SKM-1 treated with dmso at 0.1 percent for 144 hours (cell line): ENCODE measurements at regions not wholly inside any gene's neighbourhood (a gene's known extent, or its start where the extent isn't known, plus 50 kb on each side); places are given as distances from the start of the nearest gene placed in this dataset.
A peak's percentile ranks its signal among the peaks of the same experiment; 100 is the strongest.

Experiments
- DNase-seq: peaks from one replicate; lab custom pipeline; 2025; ENCODE audit not compliant: unreplicated experiment; lab: John Stamatoyannopoulos, UW

DNA sequence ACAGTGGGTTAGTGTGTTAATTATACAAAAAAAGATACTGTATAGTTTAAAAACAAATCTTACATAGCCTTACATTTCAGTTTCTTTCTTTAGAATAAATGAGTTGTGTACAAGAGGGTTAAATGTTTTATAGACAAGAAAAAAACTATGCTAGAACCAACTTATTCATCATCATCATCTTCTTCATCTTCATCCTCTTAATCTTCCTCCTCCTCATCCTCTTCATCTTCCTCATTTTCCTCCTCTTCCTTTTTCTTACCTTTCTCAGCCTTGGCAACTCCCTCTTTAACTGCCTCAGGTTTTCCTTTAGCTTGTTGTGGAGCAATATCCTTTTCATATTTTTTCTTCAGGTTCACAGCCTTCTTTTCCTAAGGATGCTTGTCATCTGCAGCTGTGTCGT lies 53.7 kb downstream of the RPS12 start:
- DNase-seq = no peak

- DNase-seq = no peak
Measured at GRCh38 chr6:132872923-132873322, 58.6 kb downstream of the RPS12 start.

DNA sequence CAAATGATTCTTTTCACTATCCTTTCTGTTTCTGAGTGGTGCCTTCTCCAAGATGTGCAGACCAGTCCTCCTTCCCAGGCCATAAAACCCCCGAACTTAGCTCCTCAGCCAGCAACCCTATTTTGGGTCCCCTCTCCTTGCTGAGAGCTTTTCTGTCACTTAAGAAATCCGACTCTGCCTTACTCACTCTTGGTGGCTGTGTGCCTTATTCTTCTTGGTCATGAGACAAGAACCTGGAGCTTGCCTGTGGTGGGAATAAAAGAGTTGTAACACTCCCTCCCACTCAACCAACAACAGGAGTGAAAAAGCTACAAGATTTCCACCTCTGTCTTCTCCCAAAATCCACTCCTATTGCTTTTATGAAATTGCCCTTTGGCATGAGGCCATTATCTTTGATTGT lies 62.6 kb downstream of the RPS12 start:
- DNase-seq = no peak

- no peak for DNase-seq
Measured at GRCh38 chr6:132887204-132887603, 72.8 kb downstream of the RPS12 start.

DNA sequence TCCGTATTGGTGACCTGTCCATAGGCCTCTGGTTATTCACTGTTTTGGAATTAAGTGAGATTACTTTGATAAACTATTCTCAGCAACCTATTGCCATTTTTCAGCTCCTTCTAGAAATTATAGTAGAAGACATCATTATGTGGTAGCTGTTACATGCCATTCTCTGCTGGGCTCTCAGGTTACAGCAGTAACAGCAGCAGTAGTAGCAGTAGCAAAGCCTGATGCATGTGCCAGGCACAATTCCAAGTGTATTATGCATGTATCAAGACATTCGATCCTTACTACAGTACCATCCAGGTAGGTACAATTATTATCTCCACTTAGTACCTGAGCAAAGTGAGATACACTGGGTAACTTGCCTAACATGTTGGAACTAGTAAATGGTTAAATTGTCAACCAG lies 74.3 kb downstream of the RPS12 start:
- no peak for DNase-seq

- DNase-seq = no peak
Measured at GRCh38 chr6:132892929-132893771, 78.8 kb downstream of the RPS12 start.

- no peak for DNase-seq
Measured at GRCh38 chr6:132893772-132894490, 79.6 kb downstream of the RPS12 start.

- DNase-seq = no peak
Measured at GRCh38 chr6:132898376-132898775, 84.0 kb downstream of the RPS12 start.

GRCh38 chr6:132900849-132901248 lies 86.5 kb downstream of the RPS12 start:
- no peak for DNase-seq

DNA sequence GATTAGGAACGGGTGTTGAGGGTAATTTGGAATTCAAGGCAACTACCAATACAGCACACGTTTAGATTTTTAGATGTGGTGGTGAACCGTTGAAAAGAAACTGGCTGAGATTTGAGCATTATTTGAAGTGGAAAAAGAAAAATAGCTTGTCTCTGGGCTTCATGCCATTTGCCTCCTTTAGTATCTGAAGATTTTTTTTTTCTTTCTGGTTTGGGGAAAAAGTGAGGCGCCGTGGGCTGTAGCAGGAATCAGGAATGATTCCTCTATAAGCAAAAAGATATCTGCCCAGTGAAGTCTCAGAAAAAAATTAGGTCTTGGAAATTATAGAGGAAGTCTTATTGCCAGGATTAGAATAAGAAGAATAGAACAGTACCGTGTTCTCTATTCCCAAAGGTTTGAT lies 88.5 kb downstream of the RPS12 start:
- DNase-seq = no peak

GRCh38 chr6:132907231-132907630 lies 92.9 kb downstream of the RPS12 start:
- DNase-seq = no peak

- DNase-seq = no peak
Measured at GRCh38 chr6:132907914-132908313, 93.5 kb downstream of the RPS12 start.

GRCh38 chr6:132909742-132910141 lies 95.4 kb downstream of the RPS12 start:
- no peak for DNase-seq

GRCh38 chr6:132910759-132911158 lies 96.4 kb downstream of the RPS12 start:
- DNase-seq = peak; percentile 44

DNA sequence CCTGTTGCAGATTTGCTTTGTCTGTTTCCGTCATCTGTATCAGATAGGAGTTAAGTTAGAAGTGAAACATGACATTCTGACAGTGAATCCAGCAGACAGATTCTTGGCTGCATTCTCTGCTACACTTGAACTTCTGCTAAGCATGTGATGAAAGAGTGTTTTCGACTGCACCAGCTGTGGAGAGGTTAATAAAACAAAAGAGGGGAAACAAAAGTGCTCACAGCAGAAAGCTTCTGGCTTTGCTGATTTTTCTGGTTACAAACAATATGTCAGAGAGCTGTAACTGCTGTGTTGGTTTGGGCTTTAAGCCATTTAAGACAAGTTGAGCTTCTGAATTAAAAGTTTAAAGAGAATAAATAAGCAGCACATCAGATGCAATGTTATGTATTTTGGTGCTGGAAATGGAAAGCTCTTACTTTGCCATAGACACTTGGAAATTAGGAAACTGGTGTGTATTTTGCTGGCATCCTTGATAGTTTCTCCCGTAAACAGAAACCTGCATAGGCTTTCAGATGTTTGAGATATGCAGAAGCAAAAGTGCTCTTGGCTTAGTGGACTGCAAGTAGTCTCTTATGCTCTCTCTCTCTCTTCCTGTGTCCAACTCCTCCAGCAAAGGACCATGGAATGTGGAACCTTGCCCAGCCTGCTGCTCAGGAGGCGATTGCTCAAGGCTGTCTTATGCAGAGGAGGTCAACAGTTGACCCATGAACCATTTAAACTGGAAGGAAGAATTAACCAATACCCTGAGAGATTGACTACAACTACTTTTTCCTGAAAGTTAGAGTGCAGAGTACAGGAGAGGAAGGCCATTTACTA lies 104.9 kb downstream of the RPS12 start:
- DNase-seq = no peak

DNA sequence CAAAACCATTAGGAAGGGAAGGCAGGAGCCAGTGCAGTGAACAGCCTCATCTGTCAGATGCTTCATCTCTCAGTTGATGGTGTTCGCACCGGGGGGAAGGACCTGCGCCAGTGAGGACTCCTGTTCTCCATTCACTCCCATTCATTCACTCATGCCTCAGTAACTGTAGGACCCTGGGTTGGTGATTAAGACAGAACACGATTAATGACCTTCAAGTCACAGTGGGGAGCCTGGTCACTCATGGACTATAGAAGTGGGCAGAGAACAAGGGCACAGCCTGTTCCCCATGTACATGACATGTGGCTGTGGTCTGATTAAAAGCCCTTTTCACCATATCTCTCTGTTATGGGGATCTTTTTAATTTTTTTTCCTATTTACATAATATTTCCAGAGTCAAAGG lies 113.3 kb downstream of the RPS12 start:
- no peak for DNase-seq

- no peak for DNase-seq
Measured at GRCh38 chr6:132929141-132929540, 114.8 kb downstream of the RPS12 start.

GRCh38 chr6:132931313-132931712 lies 116.9 kb downstream of the RPS12 start:
- DNase-seq = no peak

GRCh38 chr6:132931936-132932514 lies 117.7 kb downstream of the RPS12 start:
- DNase-seq = no peak

DNA sequence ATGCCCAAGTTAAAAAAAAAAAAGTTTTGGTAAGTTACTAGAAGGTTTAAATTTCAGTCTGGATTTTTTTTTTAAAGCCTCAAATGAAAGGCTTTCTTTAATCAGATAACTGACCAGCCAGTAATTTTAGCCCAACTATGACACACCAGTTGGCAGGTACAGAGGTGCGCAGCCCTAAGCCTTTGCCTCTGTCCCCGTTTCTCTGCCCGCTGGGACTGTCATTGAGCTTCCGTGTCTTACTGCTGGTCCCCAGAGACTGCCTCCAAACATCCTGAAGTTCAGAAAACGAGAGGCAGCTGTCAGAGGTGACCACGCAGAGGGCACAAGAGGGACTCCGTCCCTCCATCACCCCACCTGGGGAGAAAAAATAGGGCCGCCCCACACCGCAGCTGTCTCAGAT lies 118.2 kb downstream of the RPS12 start:
- DNase-seq = no peak

DNA sequence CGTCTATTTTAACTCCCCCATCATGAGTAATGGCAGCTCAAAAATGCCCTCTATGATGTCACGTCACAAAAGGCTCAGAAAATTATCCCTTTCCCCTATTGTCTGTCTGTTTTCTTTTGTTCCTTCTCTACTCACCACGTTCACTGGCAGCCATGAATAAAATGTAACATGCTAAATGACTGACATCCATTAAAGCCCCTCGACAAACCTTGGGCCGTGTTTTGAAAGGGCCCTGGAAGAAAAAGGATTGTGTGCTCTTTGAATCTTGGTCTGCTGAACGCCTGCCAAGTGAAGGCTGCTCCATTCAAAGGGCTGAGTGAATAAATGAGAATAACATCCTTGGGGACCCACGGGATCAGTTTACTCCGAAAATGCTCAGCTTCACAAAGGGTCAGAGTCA lies 118.7 kb downstream of the RPS12 start:
- DNase-seq = no peak
